ENCODE measurements at regions not wholly inside any gene's neighbourhood (a gene's known extent, or its start where the extent isn't known, plus 50 kb on each side); places are given as distances from the start of the nearest gene placed in this dataset.

DNA sequence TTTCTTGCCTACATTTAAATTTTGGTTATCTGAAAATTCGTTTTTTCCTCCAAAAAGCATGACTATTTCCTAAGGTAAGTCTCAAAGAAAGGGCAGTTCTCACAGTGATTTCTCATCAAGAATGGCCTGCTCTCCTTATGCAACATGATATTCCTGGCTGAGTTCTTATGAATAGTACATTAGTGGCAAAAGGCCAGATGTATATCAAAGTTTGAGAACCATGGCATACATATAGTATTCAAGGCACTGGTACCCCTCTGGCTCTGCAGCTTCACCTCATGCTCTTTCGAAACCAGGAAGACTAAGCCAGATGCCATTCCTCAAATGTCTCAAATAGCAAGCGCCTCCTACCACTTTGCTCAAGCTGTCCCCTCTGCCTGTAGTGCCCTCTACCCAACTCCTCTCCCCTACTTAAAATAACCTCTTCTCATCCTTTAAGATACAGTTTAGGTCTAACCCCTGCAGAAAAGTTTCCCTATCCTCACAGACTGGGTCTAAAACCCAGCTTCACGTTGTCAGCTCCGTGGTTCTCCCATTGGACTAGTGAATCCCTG is 280.3 kb downstream of the HACE1 start:
- FAIRE-seq, result no peak

DNA sequence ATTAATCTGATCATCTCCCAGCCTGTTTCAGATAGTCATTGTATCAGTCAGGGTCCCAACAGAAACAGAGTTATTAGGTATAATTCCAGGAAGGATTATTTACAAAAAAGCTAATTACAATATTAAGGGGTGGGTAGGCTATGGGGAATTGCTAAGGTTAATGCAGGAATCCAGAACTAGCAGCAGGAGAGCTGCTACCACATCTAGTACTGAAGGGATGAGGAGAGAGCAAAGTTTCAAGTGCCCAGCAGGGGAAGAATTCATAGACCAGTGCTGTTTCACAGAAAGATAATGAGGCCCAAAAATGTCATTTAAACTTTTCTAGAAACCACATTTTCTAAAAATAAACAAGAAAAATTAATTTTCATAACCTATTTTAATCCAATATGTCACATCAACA is 284.2 kb downstream of the HACE1 start:
- FAIRE-seq, result no peak
- H3K36me3 ChIP-seq (ENCODE audit: control insufficient read depth in 2 of 3, insufficient read depth in 3 of 3, low read length in 3 of 3), result no peaks in the 10 kb centered on the region
- intact Hi-C loops (cut with DNase I), result no loop called here
- no peak overlapping the region for H3K9ac ChIP-seq (ENCODE audit: low read length in 3 of 3)
- H3K27ac ChIP-seq (ENCODE audit: low read depth in 2 of 2, low read length in 2 of 2), result no peak overlapping the region
- no peak for DNase-seq
- H3K27me3 ChIP-seq (ENCODE audit: control insufficient read depth, insufficient read depth, low read length), result no peaks in the 10 kb centered on the region
- no peaks in the 10 kb centered on the region for H3K9me3 ChIP-seq (ENCODE audit: control insufficient read depth in 2 of 3, insufficient read depth in 1 of 3, low read length in 3 of 3)
- H3K4me1 ChIP-seq (ENCODE audit: control insufficient read depth in 2 of 3, insufficient read depth in 2 of 3, low read depth in 1 of 3, low read length in 3 of 3), result no peaks in the 10 kb centered on the region
- H3K4me3 ChIP-seq (ENCODE audit: low read length in 3 of 3), result no peak overlapping the region
- TF ChIP-seq, protein P1, sequence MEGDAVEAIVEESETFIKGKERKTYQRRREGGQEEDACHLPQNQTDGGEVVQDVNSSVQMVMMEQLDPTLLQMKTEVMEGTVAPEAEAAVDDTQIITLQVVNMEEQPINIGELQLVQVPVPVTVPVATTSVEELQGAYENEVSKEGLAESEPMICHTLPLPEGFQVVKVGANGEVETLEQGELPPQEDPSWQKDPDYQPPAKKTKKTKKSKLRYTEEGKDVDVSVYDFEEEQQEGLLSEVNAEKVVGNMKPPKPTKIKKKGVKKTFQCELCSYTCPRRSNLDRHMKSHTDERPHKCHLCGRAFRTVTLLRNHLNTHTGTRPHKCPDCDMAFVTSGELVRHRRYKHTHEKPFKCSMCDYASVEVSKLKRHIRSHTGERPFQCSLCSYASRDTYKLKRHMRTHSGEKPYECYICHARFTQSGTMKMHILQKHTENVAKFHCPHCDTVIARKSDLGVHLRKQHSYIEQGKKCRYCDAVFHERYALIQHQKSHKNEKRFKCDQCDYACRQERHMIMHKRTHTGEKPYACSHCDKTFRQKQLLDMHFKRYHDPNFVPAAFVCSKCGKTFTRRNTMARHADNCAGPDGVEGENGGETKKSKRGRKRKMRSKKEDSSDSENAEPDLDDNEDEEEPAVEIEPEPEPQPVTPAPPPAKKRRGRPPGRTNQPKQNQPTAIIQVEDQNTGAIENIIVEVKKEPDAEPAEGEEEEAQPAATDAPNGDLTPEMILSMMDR (IDR thresholded peaks at IDR 0.05; ENCODE audit: borderline replicate concordance, extremely low read depth, insufficient read depth), result no peak

More for the DNA sequence above, 280.3 kb downstream of the HACE1 start:
- intact Hi-C loops (cut with DNase I), result no loop called here
- TF ChIP-seq, protein P1 (IDR thresholded peaks at IDR 0.05; ENCODE audit: borderline replicate concordance, extremely low read depth, insufficient read depth), result no peak
- no peaks in the 10 kb centered on the region for H3K36me3 ChIP-seq (ENCODE audit: control insufficient read depth in 2 of 3, insufficient read depth in 3 of 3, low read length in 3 of 3)
- H3K9me3 ChIP-seq (ENCODE audit: control insufficient read depth in 2 of 3, insufficient read depth in 1 of 3, low read length in 3 of 3), result no peaks in the 10 kb centered on the region
- no peak overlapping the region for H3K9ac ChIP-seq (ENCODE audit: low read length in 3 of 3)
- no peak overlapping the region for H3K27ac ChIP-seq (ENCODE audit: low read depth in 2 of 2, low read length in 2 of 2)
- no peak for DNase-seq
- no peaks in the 10 kb centered on the region for H3K4me1 ChIP-seq (ENCODE audit: control insufficient read depth in 2 of 3, insufficient read depth in 2 of 3, low read depth in 1 of 3, low read length in 3 of 3)
- H3K27me3 ChIP-seq (ENCODE audit: control insufficient read depth, insufficient read depth, low read length), result no peaks in the 10 kb centered on the region
- H3K4me3 ChIP-seq (ENCODE audit: low read length in 3 of 3), result no peak overlapping the region

GRCh38 chr6:104574135-104574750 is 285.5 kb downstream of the HACE1 start:
- Histone ChIP-seq H3K36me3 (ENCODE audit: control insufficient read depth in 2 of 3, insufficient read depth in 3 of 3, low read length in 3 of 3) (no peaks in the 10 kb centered on the region), H3K27ac (ENCODE audit: low read depth in 2 of 2, low read length in 2 of 2) (no peak overlapping the region), H3K27me3 (ENCODE audit: control insufficient read depth, insufficient read depth, low read length) (no peaks in the 10 kb centered on the region), H3K9me3 (ENCODE audit: control insufficient read depth in 2 of 3, insufficient read depth in 1 of 3, low read length in 3 of 3) (no peaks in the 10 kb centered on the region), H3K9ac (ENCODE audit: low read length in 3 of 3) (no peak overlapping the region), H3K4me3 (ENCODE audit: low read length in 3 of 3) (no peak overlapping the region), H3K4me1 (ENCODE audit: control insufficient read depth in 2 of 3, insufficient read depth in 2 of 3, low read depth in 1 of 3, low read length in 3 of 3) (no peaks in the 10 kb centered on the region)
- DNase-seq (no peak), FAIRE-seq (no peak)
- TF ChIP-seq, protein P1 (IDR thresholded peaks at IDR 0.05; ENCODE audit: borderline replicate concordance, extremely low read depth, insufficient read depth), result no peak
- intact Hi-C loops (cut with DNase I), result no loop called here
